COLO829 (cell line): ENCODE measurements at regions not wholly inside any gene's neighbourhood (a gene's known extent, or its start where the extent isn't known, plus 50 kb on each side); places are given as distances from the start of the nearest gene placed in this dataset.

Experiments
- DNase-seq: peaks from one replicate; pipeline ENCODE4 v3.0.0; 2012; ENCODE audit warnings: low spot score

DNA sequence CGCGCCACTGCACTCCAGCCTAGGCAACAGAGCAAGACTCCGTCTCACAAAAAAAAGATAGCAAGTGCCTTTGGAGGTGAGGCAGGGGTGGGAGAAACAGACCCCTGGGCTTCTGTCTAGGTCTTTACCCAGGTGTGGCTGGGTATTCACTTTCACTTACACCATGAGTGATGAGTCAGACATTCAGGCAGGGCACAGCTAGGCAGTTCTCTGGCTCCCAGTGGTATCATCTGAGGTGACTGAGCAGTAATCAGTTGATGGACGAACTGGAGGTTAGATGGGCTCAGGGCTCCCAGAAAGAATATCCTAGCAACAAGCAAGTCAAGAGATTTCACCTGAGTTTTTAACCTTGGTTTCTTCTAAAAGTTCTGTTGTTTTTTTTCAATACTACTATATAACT lies 107.0 kb upstream of the RAB6C start:
- no peak for DNase-seq

DNA sequence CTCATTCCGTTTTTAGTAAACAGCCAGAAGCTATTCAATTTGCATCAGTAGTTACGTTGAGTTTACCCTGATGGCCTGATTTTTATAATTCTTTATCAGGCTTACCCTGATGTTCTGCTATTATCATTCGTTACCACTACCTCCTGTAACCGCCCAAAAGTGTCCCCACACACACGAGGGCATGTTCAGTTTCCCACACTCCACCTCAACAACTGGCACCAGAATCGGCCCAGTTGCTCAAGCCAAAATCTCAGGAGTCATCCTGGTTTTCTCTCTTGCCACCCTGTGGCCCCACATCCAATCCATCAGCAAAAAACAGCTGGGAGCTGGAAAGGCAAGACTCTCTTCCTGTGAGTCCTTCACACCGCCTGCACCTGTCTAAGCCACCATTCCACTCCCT lies 102.9 kb upstream of the RAB6C start:
- no peak for DNase-seq

DNA sequence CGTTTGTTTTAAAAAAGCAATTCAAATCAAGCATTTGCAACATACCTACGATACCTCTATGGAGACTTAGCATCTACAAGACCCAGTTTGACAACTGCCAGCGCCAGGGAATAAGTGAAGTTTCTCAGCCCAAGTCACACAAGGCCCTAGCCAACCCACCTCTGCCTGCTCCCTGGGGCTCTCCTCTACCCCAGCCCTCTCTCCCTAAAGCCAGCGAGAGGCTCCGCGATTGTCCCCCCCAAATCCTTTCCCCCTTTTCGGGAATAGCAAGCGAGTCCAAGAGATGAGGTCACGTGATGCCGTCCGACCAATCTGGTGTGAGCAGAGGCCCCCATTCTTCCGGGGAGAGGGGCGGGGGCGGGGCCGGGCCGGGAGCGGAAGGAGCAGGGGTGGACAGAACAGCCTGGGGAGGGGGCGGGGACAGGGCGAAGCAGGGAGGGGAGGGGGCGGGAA lies 102.2 kb upstream of the RAB6C start:
- DNase-seq: peak; percentile 78

DNA sequence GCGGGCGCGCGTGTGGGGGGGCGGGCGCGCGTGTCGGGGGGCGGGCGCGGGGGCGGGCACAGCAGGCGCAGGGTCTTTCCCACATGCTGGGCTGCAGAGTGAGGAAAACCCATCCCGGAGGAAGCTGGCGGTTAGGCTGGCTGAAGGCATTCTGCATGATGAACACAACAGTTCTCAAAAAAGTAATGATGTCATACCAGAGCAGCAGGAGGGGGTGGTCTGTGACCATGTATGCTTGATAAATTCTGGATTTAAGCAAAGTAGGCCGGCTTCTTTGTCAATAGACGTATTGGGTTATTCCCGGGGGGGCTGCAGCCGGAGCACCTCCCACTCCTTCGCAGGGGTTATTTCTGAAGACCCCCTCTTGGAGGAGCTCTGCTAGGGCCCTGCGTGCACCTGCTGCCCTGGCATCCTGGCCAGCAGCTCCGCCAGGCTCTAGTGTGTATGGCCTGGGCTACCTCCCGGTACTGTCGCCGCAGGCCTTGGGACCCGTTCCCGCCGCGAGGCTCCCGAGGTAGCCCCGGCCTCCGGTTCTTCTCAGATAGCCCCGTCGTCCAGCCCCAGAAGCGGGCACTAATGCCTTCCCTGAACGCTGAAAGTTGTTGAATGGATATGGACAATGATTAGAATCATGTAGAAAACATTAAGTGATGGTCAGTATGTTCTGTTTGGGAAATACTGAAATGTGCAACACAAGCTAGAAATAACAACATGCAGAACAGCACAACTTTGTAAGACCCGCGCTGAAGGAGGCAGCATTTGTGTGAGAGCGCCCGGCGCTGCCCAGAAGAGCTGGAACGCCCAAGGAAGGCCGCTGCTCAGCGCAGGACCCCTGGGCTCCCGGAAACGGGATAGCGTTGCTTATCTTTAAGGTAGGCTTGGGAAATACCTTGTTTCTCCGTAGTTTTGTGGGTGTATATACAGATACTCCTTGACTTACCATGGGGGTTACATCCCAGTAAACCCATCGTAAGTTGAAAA lies 101.4 kb upstream of the RAB6C start:
- peak; percentile 28 for DNase-seq

DNA sequence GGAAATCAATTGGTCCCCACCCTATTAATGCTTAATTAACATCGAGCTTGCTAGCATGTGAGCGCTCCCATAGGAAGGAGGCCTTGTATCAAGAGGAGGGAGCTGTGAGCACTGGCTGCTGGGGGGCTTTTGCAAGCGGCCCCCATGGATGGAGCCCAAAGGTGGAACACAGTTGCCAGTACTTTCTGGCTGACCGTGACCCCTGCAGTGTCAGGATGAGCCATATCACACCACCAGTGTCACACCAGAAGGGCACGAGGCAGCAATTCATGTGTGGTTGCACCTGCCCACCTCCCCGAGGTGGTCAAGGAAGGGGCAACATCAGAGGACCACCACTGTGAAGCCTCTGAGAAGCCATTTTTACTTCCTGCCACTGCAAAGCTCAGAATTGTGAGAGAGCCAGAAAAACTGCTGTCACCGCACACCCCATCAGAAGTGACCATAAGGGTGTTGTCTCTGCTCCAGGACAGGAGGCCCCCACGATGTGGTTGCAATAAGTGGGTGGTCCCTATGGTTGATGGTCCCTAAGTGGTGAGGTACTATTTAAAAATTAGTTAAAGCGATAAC lies 99.8 kb upstream of the RAB6C start:
- no peak for DNase-seq

DNA sequence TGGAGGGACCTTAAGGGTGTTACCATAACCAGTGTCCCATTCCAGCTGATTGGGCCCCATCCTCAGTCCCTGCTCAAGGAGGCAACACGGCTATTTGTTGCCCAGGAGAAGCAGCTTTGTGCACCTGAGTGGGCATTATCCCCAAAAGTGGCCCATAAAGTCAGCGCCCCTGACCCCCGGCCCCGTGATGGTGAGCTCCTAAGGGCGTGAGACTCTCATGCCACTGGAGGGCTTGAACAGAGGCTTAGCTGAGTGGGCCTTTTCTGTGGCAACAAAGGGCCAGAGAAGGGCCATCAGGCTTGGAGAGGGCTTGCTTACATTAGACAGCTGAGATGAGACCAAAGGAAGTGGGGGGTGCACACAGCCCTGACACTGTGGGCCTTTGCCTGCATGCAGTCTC lies 99.2 kb upstream of the RAB6C start:
- no peak for DNase-seq

DNA sequence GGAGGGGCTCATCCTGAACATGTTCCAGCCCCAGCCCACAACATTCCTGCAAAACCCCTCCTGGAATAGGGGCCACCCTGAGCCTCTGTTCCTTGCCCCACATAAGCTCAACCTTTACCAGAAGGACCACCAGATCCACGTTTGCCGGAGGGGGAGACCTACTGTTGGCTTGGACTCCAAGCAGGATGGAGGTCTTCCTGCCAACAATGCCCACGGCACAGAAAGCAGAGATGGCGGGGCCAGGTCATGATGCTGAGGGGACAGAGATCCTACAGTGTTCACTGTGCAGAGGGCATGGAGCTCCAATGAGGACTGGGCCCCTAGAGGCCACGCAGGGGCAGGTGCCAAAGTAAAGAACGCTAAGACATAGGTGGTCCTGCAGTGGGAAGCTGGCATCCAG lies 98.5 kb upstream of the RAB6C start:
- DNase-seq: no peak

DNA sequence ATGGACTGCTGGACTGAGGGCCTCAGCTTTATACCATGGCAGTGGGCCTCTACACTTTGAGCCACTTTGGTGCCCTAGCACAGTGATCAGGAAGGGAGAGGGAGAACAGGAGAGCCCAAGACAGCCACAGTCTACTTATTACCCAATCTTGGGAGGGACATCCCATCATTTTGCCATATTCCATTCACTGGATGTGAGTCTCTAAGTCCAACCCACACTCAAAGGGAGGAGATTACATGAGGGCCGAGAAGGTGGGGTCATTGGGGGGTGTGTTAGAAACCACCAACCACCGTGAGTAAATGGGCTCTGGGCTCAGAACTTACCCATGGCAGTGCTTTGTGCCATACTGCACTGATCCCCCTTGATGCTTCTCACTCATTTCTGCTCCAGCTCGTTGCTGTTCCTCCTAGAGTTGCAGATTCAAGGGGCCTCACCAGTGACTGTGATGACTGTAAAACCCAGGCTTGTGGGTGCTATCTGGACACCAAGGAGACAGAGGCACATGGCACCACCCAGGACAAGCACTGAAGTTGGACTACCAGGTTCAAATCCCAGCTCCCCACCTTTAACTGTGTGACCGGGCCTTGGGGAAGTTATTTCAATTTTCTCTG lies 97.6 kb upstream of the RAB6C start:
- no peak for DNase-seq

DNA sequence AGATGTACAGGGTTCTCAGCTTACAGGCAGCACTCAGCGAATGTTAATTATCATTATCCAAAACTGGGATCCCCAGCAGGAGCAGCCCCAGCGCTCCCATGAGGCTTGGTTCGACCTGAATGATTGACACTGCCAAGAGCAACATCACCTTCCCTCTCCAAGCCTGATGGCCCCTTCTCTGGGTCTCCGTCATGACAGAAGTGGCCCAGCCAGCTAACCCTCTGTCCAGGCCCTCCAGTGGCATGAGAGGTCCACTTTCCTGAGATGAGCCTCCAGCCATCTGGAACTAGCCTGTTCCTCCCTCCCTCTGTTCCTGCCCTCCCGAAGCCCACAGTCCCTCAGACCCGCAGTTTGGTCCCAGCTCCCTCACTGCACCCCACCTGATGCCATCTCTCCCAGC lies 97.0 kb upstream of the RAB6C start:
- no peak for DNase-seq

DNA sequence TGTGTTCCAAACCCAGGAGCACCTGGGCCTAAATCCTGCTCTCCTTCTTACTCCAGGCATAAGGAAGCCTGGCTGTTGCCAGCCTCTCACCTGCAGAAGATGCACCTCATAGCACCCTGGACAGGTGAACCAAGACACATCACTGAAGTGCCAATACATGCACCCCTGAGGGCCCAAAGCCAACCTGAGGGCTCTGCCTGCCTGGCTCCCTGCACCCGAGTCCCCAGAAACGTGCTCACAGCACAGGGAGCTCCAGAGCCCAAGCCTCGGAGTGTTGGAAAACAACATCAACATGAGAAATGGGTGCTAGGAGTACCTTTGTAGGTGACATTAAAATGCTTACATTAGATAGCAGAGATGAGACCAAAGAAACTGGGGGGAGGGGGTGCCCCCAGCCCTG lies 96.3 kb upstream of the RAB6C start:
- no peak for DNase-seq

DNA sequence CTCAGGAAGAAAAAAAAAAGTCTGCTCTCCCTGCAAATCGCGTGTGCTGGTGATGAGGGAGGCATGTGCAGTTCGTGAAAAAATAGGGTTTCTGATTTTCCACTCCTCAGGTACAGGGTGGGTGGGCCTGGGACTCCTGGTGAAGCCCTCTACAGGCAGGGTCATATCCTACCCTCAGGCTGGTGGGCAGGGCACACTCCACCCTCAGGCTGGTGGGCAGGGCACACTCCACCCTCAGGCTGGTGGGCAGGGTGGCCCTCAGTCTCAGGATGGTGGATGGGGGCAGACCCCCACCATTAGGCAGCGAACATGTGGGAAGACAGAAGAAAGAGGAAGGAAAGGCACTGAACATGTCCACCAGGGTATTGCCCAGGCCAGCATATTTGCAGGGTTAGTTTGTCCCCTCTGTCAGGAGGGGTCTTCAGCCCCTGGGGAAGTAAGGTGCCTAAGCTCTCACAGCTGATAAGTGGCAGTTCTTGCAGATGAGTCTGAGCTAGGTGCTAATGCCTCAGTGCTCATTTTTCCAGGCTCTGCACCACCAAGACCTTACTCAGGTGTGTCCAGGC lies 95.2 kb upstream of the RAB6C start:
- no peak for DNase-seq

DNA sequence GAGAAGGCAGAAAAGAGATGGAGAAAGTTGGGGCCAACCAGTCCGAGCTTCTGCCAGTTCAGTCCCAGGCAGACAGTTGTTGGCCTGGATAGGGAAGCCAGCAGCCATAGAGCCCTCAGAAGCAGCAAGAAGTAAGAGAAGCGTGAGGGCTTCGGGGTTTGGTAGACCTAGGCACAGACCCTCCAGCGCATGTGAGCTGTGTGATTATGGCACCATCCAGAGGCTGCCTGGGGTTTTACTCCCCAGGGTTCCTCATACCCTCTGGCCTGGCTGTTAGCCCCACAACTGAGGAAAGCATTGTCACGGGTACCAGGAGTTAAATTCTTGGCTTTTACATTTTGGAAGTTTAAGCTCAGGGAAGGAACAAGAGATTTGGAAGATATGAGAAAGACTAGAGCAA lies 93.7 kb upstream of the RAB6C start:
- DNase-seq: no peak

DNA sequence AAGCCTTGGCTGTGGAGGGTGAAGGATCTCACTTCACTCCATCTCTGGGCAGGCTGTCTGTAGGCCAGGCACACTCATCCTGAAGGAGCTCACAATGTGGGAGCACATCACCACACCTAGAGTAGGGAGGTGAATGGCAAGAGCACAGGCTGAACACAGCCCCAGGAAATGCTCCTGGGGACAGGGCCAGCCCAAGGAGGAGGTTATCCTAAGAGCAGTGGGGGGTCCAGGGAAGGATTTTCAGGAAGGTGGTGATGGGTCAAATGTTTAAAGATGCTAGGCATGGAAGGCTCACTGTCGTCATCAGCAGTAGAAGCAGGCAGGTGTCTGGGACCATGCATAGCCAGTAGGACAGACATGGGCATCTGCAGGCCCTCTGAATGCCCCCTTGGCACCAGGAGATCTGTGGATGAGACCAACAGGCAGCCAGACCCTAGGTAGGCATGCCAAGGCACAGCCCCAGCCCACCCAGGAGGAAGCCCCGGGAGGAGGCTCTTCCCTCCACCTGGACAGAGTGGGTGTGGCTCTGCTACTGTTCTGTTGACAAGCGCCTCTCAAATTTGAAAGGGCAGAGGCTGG lies 91.7 kb upstream of the RAB6C start:
- no peak for DNase-seq

DNA sequence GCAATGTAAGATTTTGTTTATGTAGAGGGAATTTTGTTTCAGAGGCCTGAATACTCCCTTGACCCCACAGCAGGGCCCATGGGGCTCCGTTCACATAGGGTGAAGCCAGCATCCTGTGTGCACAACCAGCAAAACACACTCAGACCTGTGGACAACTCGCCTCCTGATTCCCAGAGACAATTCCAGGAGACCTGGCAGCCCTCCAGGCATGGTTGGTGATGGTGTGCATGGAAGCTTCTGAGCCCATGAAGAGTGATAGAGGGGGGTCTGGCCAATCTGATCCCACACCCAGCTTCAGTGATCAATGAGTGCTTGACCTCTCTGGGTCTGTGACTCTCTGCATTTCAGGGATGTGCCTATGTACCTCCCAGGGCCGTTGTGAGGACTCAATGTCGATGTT lies 91.0 kb upstream of the RAB6C start:
- no peak for DNase-seq

DNA sequence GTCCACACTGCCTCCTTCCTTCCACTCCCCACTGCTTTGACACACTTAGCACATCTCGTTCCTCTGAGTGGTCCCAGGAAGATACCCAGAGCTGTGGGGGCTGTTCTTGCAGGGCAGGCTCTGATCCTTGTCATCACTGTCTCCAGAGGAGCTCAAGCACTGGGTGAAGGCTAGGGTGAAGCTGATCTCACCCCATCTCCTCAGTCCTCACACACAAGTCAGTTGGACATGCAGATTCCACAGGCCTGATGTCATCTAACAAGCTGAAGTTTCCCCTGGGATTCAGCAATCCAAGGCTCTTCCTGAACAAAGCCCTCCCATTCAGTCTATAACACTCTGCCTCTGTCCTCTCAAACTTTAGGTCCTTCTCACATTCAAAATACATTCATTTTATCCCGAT lies 90.6 kb upstream of the RAB6C start:
- peak; percentile 85 for DNase-seq

DNA sequence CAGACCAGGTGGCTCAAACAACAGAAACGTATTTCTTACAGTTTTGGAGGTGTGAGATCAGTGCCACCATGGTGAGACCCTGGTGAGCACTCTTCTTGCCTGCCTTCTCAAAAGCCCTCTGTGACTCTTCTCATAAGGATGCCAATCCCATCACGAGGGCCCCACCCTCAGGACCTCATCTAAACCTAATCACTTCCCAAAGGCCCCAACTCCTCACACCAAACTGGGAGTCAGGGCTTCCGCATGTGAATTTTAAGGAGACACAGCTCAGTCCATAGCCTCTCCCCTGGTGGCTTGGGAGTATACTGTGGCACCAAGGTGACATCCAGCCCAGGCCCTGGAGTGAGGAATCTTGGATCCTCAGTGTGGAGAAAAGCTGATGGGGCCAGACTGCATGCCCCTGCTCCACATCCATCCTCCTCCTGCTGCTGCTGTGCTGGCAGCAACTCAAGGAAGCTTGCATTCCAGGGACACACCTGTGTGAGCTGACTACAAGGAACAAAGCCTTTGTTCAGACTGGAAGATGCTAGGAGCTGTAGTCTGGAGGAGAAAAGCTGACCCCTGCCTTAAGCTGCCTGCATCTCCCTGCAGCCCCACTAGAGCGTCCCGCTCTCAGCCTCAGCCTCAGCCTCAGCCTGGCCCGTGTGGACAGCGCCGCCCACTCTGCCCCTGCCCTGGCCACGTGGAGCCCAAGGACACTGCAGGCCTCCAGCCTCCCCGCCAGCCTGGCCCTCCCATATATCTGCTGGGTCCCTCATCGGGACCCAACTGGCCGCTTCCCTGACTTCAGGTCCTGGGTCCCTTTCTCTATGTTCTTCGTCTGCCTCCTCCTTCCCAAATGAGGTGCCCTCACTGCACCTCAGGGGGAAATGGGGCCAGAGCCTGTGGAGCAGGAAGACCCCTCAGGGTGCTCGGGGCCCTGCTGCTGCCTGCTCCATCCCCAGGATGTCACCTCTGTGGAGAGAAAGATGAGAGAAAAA lies 87.8 kb upstream of the RAB6C start:
- DNase-seq: no peak

DNA sequence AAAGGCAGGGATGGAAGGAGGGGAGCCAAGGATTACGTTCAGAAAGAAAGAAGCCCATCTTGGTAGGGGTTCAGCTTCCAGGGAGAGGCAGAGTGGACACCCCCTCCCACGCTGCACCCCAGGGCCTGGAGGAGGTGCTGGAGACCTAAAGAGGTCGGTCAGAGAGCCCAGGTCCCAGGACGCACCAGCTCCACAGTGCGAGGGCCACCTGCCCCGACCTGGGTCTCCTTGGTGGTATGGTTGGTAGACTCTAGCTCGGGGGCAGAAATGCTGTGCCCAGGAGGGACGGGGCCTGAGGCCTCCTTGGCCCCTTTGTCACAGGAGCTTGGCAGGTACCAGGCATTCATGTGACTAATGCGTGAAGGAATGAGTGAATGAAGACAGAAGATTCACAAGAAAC lies 87.1 kb upstream of the RAB6C start:
- no peak for DNase-seq

DNA sequence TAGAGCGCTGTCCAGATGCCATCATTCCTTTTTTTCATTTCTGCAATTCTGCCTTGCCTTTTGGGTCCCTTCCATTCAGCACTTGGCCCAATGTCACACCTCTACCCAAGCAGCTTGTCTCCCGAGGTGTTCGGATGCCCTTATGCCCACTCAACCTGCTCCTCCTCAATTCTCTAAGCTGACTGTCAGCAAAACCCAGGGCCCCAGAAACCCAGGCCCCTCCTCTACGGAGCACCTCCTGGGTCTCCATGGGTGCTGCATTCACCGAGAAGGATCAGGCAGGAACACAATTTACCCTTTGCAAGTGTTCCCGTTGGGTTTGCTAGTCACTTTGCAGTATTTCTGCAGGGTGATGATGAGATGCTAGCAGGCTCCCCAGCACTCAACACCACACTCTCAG lies 86.7 kb upstream of the RAB6C start:
- no peak for DNase-seq

DNA sequence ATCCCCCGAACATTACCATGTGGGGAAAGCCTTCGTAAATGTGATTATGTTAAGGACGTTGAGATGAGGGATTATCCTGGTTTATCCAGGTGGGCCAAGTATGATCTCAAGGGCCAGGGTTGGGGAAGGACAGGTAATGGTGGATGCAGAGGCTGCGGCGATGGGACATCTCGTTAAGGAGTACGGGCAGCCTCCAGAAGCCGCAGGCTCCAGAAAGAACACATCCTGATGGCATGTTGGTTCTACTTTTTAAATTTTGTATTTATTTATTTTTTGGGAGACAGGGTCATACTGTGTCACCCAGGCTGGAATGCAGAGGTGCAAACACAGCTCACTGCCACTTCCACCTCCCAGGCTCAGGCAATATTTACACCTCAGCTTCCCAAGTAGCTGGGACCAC lies 86.2 kb upstream of the RAB6C start:
- no peak for DNase-seq

DNA sequence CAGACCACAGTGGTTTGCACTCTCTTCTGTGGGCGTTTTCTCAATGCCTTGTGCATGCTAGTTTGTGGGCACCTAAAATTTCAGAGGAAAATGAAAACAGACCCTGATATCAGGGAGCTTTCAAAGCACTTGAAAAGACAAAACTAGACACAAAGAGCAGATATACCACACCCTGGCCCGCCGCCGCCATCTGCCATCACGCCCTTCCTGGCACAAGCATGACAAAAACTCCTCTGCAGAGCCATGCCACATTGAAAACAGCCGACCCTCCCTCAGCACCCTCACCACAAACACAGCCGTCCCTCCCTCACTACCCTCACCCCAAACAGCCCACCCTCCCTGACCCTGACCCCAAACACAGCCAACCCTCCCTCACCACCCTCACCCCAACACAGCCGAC lies 84.8 kb upstream of the RAB6C start:
- DNase-seq: no peak

DNA sequence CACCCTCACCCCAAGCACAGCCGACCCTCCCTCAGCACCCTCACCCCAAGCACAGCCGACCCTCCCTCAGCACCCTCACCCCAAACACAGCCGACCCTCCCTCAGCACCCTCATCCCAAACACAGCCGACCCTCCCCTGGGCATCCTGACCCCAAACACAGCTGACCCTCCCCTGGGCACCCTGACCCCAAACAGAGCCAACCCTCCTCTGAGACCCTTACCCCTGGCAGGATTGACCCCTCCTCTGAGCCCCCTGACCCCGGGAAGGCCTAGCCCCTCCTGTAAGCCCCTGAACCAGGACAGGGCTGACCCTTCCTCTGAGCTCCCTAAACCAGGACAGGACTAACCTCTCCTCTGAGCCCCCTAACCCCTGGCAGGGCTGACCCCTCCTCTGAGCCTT lies 84.4 kb upstream of the RAB6C start:
- no peak for DNase-seq
